ENCODE measurements at regions not wholly inside any gene's neighbourhood (a gene's known extent, or its start where the extent isn't known, plus 50 kb on each side); places are given as distances from the start of the nearest gene placed in this dataset.

GRCh38 chr11:20248121-20248772, 88.0 kb upstream of the DBX1 start:
- intact Hi-C loops (cut with DNase I), result no loop called here
- peaks cover 0 to 34% (median 0%) of the 10 kb centered on the region in 4 donors for H3K27me3 ChIP-seq
- H3K27ac ChIP-seq, result no peak overlapping the region
- TF ChIP-seq POLR2A (IDR thresholded peaks at IDR 0.05) (no peak), CTCF (IDR thresholded peaks at IDR 0.05) (no peak)
- 41 to 55% methylated on average over 6 of the region's 6 CpGs for WGBS, 2 donors
- no peaks in the 10 kb centered on the region for H3K9me3 ChIP-seq
- H3K4me3 ChIP-seq, result no peak overlapping the region
- peaks cover 0 to 4% (median 0%) of the 10 kb centered on the region in 3 donors for H3K4me1 ChIP-seq
- DNase-seq, result no peak
- H3K36me3 ChIP-seq, result no peaks in the 10 kb centered on the region

GRCh38 chr11:20247591-20248007, 87.3 kb upstream of the DBX1 start:
- Histone ChIP-seq H3K4me3 (no peak overlapping the region), H3K27me3 (peaks cover 0 to 34% (median 0%) of the 10 kb centered on the region in 4 donors), H3K4me1 (peaks cover 0 to 4% (median 0%) of the 10 kb centered on the region in 3 donors), H3K9me3 (no peaks in the 10 kb centered on the region), H3K27ac (no peak overlapping the region), H3K36me3 (no peaks in the 10 kb centered on the region)
- TF ChIP-seq POLR2A (IDR thresholded peaks at IDR 0.05) (no peak), CTCF (IDR thresholded peaks at IDR 0.05) (no peak)
- intact Hi-C loops (cut with DNase I), result no loop called here
- 56 to 62% methylated on average over 9 of the region's 9 CpGs for WGBS, 2 donors
- no peak for DNase-seq

- DNase-seq, result no peak
- Histone ChIP-seq H3K36me3 (no peaks in the 10 kb centered on the region), H3K4me1 (no peaks in the 10 kb centered on the region), H3K27ac (no peak overlapping the region), H3K27me3 (peaks cover 0 to 39% (median 0%) of the 10 kb centered on the region in 4 donors), H3K9me3 (no peaks in the 10 kb centered on the region), H3K4me3 (no peak overlapping the region)
- intact Hi-C loops (cut with DNase I), result no loop called here
- TF ChIP-seq CTCF (IDR thresholded peaks at IDR 0.05) (peak in 1 of 6 experiments; percentile 22), POLR2A (IDR thresholded peaks at IDR 0.05) (no peak)
- 75 to 81% methylated on average over 3 of the region's 3 CpGs for WGBS, 2 donors
These were observed 83.7 kb upstream of the DBX1 start for GRCh38 chr11:20243974-20244373.

GRCh38 chr11:20238712-20239111, 78.4 kb upstream of the DBX1 start:
- H3K4me3 ChIP-seq, result no peak overlapping the region
- no peaks in the 10 kb centered on the region for H3K36me3 ChIP-seq
- DNase-seq, result no peak
- 11% methylated on average over 1 of the region's 2 CpGs; no CpG with 5 or more reads in 1 of the 2 donors for WGBS, 2 donors
- H3K27me3 ChIP-seq, result peaks cover 0 to 7% (median 0%) of the 10 kb centered on the region in 4 donors
- H3K4me1 ChIP-seq, result no peaks in the 10 kb centered on the region
- TF ChIP-seq POLR2A (IDR thresholded peaks at IDR 0.05), result no peak
- no peak for TF ChIP-seq CTCF (IDR thresholded peaks at IDR 0.05)
- intact Hi-C loops (cut with DNase I), result no loop called here
- no peaks in the 10 kb centered on the region for H3K9me3 ChIP-seq
- no peak overlapping the region for H3K27ac ChIP-seq

GRCh38 chr11:20235164-20235563, 74.9 kb upstream of the DBX1 start:
- intact Hi-C loops (cut with DNase I), result no loop called here
- Histone ChIP-seq H3K4me1 (no peaks in the 10 kb centered on the region), H3K4me3 (no peak overlapping the region), H3K36me3 (no peaks in the 10 kb centered on the region), H3K9me3 (peaks cover 0 to 5% (median 4%) of the 10 kb centered on the region in 3 donors), H3K27ac (no peak overlapping the region), H3K27me3 (no peaks in the 10 kb centered on the region)
- TF ChIP-seq CTCF (IDR thresholded peaks at IDR 0.05) (no peak), POLR2A (IDR thresholded peaks at IDR 0.05) (no peak)
- DNase-seq, result no peak
